Caco-2 (cell line): ENCODE measurements at regions not wholly inside any gene's neighbourhood (a gene's known extent, or its start where the extent isn't known, plus 50 kb on each side); places are given as distances from the start of the nearest gene placed in this dataset.

Experiments used
- BruUV-seq: library from RNA; stranded (reverse); fragments of 400-500 nt; replicated peaks from 2 replicates; lab custom pipeline; 2021; lab: Mats Ljungman, UMichigan
- CTCF ChIA-PET: fragments of 300-600 bp; sonication (Branson Sonifier 250); formaldehyde crosslinking; loops from one replicate; lab custom pipeline; 2022; ENCODE audit warnings: antibody characterized with exemption; lab: Charles Lee
- POLR2A ChIA-PET: fragments of 300-600 bp; sonication (Branson Sonifier 250); formaldehyde crosslinking; loops from one replicate; lab custom pipeline; 2022; ENCODE audit warnings: antibody characterized with exemption; lab: Charles Lee
- DNase-seq, 2 experiments: peaks; one replicate each; pipeline versions ENCODE4 v3.0.0 to v3.0.0-alpha.2; 2020 to 2022
- H3K27me3 ChIP-seq: replicated peaks from 2 replicates; pipeline ENCODE4 v1.6.0; 2011; ENCODE audit warnings: low read length; ENCODE audit not compliant: control insufficient read depth, insufficient read depth
- H3K36me3 ChIP-seq: 2 replicates; pipeline ENCODE4 v1.5.1; 2011; ENCODE audit warnings: low read length; ENCODE audit not compliant: control insufficient read depth, insufficient read depth
- H3K4me1 ChIP-seq: fragments of 250-450 bp; sonication (Bioruptor Pico); 2 replicates; pipeline ENCODE4 v1.5.1; 2020; ENCODE audit warnings: mild to moderate bottlenecking
- H3K4me3 ChIP-seq: 2 replicates; pipeline ENCODE4 v1.5.1; 2011; ENCODE audit warnings: low read depth, mild to moderate bottlenecking, control low read depth, low read length
- H3K9me3 ChIP-seq: fragments of 250-450 bp; sonication (Bioruptor Pico); 2 replicates; pipeline ENCODE4 v1.5.1; 2020; ENCODE audit warnings: mild to moderate bottlenecking, moderate library complexity
- H3K27ac Mint-ChIP-seq: one replicate; pipeline ENCODE4 v1.8.0; 2022; ENCODE audit warnings: mixed read lengths; ENCODE audit not compliant: unreplicated experiment
- H3K27me3 Mint-ChIP-seq: one replicate; pipeline ENCODE4 v1.8.0; 2022; ENCODE audit warnings: mixed read lengths; ENCODE audit not compliant: insufficient read depth, unreplicated experiment
- H3K36me3 Mint-ChIP-seq: one replicate; pipeline ENCODE4 v1.8.0; 2022; ENCODE audit warnings: mild to moderate bottlenecking, mixed read lengths; ENCODE audit not compliant: insufficient read depth, unreplicated experiment
- H3K4me1 Mint-ChIP-seq: one replicate; pipeline ENCODE4 v1.8.0; 2022; ENCODE audit warnings: low read depth, mixed read lengths; ENCODE audit not compliant: unreplicated experiment
- H3K4me3 Mint-ChIP-seq: one replicate; pipeline ENCODE4 v1.8.0; 2022; ENCODE audit warnings: mild to moderate bottlenecking, moderate library complexity, mixed read lengths; ENCODE audit not compliant: unreplicated experiment
- H3K9me3 Mint-ChIP-seq: one replicate; pipeline ENCODE4 v1.8.0; 2022; ENCODE audit warnings: mixed read lengths; ENCODE audit not compliant: unreplicated experiment
- CTCF ChIP-seq, 2 experiments: fragments of 200-600 bp in 1 of 2; IDR thresholded peaks; 1 replicate in 1 of 2; 2 replicates in 1 of 2; pipeline versions ENCODE4 v1.5.1 to v1.8.0; 2011 to 2022; ENCODE audit warnings: antibody characterized with exemption in 1 of 2, control low read depth in 1 of 2, inconsistent platforms in 1 of 2, low read depth in 1 of 2, low read length in 1 of 2, mild to moderate bottlenecking in 1 of 2, moderate library complexity in 1 of 2; ENCODE audit not compliant: insufficient read depth in 1 of 2, severe bottlenecking in 1 of 2, unreplicated experiment in 1 of 2
- intact Hi-C: fragments of 100-400 bp; cut with micrococcal nuclease; formaldehyde crosslinking; loops from one replicate; pipeline ENCODE4 v1.10.0; 2022; ENCODE audit not compliant: unreplicated experiment

DNA sequence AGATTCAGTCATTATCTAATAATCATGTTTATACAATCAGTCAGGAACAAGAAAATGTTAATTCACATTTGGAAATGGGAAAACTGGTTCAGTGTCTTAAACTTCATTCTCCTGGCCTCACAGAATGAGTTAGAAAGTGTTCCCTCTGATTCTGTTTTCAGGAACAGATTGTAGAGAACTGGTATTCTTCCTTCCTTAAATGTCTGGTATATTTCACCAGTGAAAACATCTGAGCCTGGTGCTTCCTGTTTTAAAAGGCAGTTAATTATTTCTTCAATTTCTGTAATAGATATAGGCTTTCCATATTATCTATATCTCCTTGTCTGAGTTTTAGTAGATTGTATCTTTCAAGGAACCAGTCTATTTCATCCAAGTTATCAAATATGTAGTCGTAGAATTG is 97.1 kb upstream of the TMEM168 start:
- Histone ChIP-seq H3K4me1 (0 out of 2 replicates have a peak, but pooled peaks cover 4% of the 10 kb centered on the region), H3K27me3 (no peaks in the 10 kb centered on the region), H3K36me3 (no peaks in the 10 kb centered on the region), H3K4me3 (no peak overlapping the region), H3K9me3 (0 out of 2 replicates have a peak, but pooled peaks cover 5% of the 10 kb centered on the region)
- no peaks in the 10 kb centered on the region for H3K36me3 Mint-ChIP-seq
- no peaks in the 10 kb centered on the region for H3K27me3 Mint-ChIP-seq
- no peak for DNase-seq
- no TSS peak for BruUV-seq
- CTCF ChIA-PET, result no interaction called here
- no peak overlapping the region for H3K27ac Mint-ChIP-seq
- POLR2A ChIA-PET, result no interaction called here
- no peaks in the 10 kb centered on the region for H3K4me1 Mint-ChIP-seq
- peaks cover 7% of the 10 kb centered on the region for H3K9me3 Mint-ChIP-seq
- H3K4me3 Mint-ChIP-seq, result no peak overlapping the region
- intact Hi-C loops, result no loop called here
- TF ChIP-seq CTCF (IDR thresholded peaks at IDR 0.05; ENCODE audit: insufficient read depth in 1 of 2, low read depth in 1 of 2, low read length in 1 of 2, severe bottlenecking in 1 of 2, unreplicated experiment in 1 of 2), result no peak

DNA sequence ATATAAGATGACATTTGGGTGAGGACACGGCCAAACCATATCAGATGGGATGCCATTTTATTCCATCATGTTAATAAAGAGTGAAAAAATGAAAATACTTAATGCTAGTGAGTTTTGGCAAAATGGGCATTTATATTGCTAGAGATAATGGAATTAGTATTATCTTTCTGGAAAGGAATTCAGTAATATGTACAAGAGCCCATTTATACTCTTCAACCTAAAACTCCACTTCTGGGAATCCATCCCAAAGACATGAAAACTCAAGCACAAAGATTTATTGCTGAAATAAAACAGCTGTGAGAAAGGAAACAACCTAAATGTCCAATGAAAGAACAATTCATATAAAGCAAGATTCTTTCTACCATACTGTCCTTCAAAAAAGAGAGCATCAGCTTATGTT is 96.0 kb upstream of the TMEM168 start:
- intact Hi-C loops, result no loop called here
- BruUV-seq, result no TSS peak
- Mint-ChIP-seq H3K4me3 (no peak overlapping the region), H3K27ac (no peak overlapping the region), H3K36me3 (no peaks in the 10 kb centered on the region), H3K9me3 (peaks cover 7% of the 10 kb centered on the region), H3K27me3 (no peaks in the 10 kb centered on the region), H3K4me1 (no peaks in the 10 kb centered on the region)
- ChIA-PET POLR2A (no interaction called here), CTCF (no interaction called here)
- no peaks in the 10 kb centered on the region for H3K36me3 ChIP-seq
- no peaks in the 10 kb centered on the region for H3K27me3 ChIP-seq
- H3K4me1 ChIP-seq, result 0 out of 2 replicates have a peak, but pooled peaks cover 4% of the 10 kb centered on the region
- 0 out of 2 replicates have a peak, but pooled peaks cover 5% of the 10 kb centered on the region for H3K9me3 ChIP-seq
- TF ChIP-seq CTCF (IDR thresholded peaks at IDR 0.05; ENCODE audit: insufficient read depth in 1 of 2, low read depth in 1 of 2, low read length in 1 of 2, severe bottlenecking in 1 of 2, unreplicated experiment in 1 of 2), result no peak
- H3K4me3 ChIP-seq, result no peak overlapping the region
- no peak for DNase-seq

DNA sequence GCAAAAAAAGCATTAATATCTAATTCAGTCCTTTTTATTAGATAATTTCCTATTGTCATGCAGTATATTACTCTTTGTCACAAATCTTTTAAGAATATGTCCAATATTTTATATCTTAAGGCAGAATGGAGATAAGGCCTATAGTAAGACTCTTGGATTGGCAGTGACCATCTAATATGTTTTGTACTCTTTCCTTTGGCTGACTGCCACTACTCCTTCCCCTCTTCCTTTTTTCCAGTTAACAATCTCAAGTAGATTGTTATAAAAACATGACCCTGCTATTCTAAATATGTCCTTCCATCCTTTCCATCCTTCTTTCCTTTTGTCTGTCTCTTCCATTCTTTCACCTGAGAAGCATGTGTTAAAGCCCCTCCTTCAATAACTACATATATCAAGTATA is 92.8 kb upstream of the TMEM168 start:
- no peaks in the 10 kb centered on the region for H3K27me3 ChIP-seq
- H3K4me3 ChIP-seq, result no peak overlapping the region
- H3K4me1 ChIP-seq, result peaks cover 10% of the 10 kb centered on the region
- ChIA-PET CTCF (no interaction called here), POLR2A (no interaction called here)
- Mint-ChIP-seq H3K4me1 (peaks cover 9% of the 10 kb centered on the region), H3K27me3 (no peaks in the 10 kb centered on the region), H3K9me3 (peaks cover 5% of the 10 kb centered on the region), H3K4me3 (no peak overlapping the region), H3K27ac (no peak overlapping the region), H3K36me3 (no peaks in the 10 kb centered on the region)
- 0 out of 2 replicates have a peak, but pooled peaks cover 5% of the 10 kb centered on the region for H3K9me3 ChIP-seq
- no peak for TF ChIP-seq CTCF (IDR thresholded peaks at IDR 0.05; ENCODE audit: insufficient read depth in 1 of 2, low read depth in 1 of 2, low read length in 1 of 2, severe bottlenecking in 1 of 2, unreplicated experiment in 1 of 2)
- intact Hi-C loops, result no loop called here
- no TSS peak for BruUV-seq
- no peak for DNase-seq
- H3K36me3 ChIP-seq, result no peaks in the 10 kb centered on the region
